ENCODE measurements at regions not wholly inside any gene's neighbourhood (a gene's known extent, or its start where the extent isn't known, plus 50 kb on each side); places are given as distances from the start of the nearest gene placed in this dataset.

GRCh38 chr4:66694739-66695138 lies 850.6 kb downstream of the CENPC start:
- DNase-seq (ENCODE audit: low spot score): no peak

DNA sequence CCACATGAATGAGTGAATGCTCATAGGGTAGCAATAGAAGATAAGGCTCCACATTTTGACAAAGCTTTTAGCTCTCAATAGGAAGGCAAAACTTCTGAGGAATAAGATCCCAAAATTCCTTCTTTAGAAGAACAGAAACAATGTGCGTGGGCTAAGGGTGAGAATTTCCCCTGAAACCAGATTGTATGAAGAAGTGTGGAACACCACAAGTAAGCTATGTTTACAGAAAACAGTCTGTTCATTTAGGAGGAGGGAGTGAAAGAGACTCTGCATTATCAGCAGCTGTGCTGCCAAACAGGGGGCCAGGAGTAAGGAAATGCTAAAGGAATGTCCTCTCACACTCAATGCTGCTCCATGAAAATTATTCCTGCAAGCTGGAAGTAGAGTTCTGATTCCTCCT lies 851.6 kb downstream of the CENPC start:
- no peak for DNase-seq (ENCODE audit: low spot score)

DNA sequence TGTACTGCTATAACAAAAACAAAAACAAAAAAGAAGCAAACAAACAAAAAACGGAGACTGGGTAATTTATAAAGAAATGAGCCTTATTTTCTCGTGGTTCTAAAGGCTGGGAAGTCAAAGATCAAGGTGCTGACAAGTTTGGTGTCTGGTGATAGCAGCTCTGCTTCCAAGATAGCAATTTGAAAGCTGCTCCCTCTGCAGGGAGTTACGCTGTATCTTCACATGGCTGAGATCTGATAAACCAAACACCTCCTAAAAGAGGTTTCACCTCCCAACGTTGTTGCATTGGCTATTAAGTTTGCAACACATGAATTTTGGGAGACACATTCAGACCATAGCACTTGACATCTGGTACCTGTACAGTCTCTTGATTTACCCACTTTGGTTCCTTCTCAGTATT lies 854.2 kb downstream of the CENPC start:
- no peak for DNase-seq (ENCODE audit: low spot score)

DNA sequence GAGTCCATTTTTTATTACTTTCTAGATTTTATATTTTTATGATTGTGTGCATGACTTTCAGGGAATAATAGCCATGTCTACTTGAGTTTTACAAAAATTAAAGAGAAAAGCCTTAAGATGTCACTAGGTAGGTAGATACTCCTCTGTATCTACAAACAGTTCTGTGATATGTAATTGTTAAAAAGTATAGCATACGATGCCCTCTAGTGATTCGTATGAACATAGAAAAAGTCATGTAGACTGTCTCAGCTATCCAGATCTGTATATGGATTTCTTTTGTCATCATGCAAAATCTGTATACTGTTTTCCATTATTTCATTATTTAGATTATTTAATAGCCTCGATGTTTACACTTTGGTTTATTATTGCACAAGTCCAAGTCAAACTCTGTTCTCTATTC lies 856.6 kb downstream of the CENPC start:
- no peak for DNase-seq (ENCODE audit: low spot score)

- no peak for DNase-seq (ENCODE audit: low spot score)
These were observed 857.8 kb downstream of the CENPC start for GRCh38 chr4:66687459-66687858.

- DNase-seq (ENCODE audit: low spot score): no peak
These were observed 863.3 kb downstream of the CENPC start for GRCh38 chr4:66681962-66682361.

DNA sequence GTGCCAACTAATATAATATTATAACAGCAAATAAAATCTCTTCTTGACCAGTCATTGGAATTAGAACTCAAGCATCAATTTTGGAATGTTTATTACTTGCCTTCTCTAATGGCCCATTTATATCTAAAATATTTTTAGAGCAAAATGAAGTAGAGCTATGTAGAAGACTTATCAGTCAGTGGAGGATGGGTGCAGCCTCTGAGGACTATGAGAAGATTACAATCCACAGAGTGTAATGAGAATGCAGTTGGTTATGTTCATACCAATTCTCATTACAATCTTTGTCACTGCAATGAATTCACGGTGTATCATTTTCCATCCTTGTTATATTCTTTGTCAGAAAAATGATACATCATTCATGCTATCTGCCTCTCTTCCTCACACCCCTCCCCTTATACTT lies 878.1 kb downstream of the CENPC start:
- DNase-seq (ENCODE audit: low spot score): no peak

- no peak for DNase-seq (ENCODE audit: low spot score)
These were observed 882.7 kb downstream of the CENPC start for GRCh38 chr4:66662620-66663019.

DNA sequence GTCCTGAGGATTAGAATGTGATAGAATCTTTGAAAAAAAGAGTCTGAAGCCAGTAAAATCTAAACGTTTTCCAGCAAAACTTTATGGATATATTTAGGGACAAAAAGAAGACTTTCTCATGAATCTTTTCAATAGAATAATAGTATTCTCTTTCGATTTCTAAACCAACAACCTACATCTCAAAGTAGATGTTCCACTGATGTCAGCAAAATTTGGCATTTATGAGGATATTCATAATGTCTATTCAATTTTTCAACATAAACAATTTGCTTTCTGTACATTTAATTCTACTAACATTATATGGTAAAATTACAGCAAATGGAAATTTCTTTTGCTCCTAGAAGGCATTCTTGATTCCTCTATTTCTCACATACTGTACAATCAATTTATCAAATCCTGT lies 886.5 kb downstream of the CENPC start:
- no peak for DNase-seq (ENCODE audit: low spot score)

DNA sequence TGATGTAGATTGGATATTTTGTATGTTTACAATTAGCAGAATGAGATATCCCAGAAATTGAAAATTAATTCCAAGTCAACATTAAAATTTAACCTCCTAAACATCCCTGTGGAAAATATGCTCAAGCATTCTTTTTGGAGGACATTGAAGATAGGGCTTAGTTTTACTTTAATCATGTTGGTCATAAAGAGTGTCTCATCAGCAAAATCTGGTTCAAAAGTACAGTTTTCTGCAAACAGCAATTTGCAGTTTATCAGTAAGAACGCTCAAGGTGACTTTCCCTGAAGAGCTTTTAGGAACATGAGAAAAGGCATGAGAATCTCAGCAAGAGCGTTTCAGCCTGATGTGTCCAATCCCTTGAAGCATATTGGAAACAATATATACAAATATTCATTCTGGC lies 889.8 kb downstream of the CENPC start:
- DNase-seq (ENCODE audit: low spot score): no peak

DNA sequence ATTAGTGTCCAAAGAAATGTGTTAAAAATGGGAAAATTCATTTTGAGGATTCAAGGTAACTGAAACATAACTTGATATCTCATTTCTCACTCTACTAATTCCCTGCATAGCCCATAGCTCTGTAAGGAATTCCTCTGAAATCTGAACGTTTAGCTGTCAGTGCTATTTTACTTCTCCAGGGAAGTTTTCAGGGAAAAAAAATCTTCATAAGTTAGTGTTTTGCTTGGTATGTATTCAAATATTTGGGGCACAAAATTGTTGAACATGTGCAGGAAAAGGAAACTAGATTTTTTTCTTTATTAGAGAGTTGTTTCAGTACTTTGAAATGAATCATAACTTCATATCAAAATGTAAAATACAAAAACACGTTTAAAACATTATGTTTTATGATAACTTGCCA lies 891.4 kb downstream of the CENPC start:
- no peak for DNase-seq (ENCODE audit: low spot score)

DNA sequence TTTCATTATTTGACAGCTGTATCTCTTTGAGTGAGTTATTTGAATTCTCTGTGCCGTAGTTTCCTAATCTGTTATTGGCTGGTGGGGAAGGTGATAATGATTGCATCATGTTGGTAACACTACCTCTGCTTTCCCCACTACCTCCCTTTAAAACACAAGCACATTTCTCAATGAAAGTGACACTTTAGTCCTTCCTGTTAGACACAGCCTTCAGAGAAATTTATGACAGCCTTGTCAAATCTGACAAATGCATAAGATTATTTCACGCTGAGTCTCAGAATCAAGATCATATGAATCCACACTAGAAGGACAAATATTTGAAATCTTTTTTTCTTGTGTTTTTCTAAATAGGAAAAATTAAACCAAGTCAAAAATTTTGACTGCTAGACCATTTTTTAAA lies 896.1 kb downstream of the CENPC start:
- DNase-seq (ENCODE audit: low spot score): no peak

GRCh38 chr4:66647926-66648325 lies 897.4 kb downstream of the CENPC start:
- DNase-seq (ENCODE audit: low spot score): no peak

- no peak for DNase-seq (ENCODE audit: low spot score)
These were observed 897.8 kb downstream of the CENPC start for GRCh38 chr4:66647476-66647875.

- no peak for DNase-seq (ENCODE audit: low spot score)
These were observed 904.9 kb downstream of the CENPC start for GRCh38 chr4:66640233-66640990.

GRCh38 chr4:66639361-66639760 lies 905.9 kb downstream of the CENPC start:
- DNase-seq (ENCODE audit: low spot score): no peak

- DNase-seq (ENCODE audit: low spot score): no peak
These were observed 909.0 kb downstream of the CENPC start for GRCh38 chr4:66636349-66636748.

- no peak for DNase-seq (ENCODE audit: low spot score)
These were observed 911.8 kb downstream of the CENPC start for GRCh38 chr4:66633477-66633876.

- no peak for DNase-seq (ENCODE audit: low spot score)
These were observed 915.4 kb downstream of the CENPC start for GRCh38 chr4:66629927-66630326.

GRCh38 chr4:66628146-66628545 lies 917.2 kb downstream of the CENPC start:
- DNase-seq (ENCODE audit: low spot score): no peak

- no peak for DNase-seq (ENCODE audit: low spot score)
These were observed 919.8 kb downstream of the CENPC start for GRCh38 chr4:66625480-66625879.

DNA sequence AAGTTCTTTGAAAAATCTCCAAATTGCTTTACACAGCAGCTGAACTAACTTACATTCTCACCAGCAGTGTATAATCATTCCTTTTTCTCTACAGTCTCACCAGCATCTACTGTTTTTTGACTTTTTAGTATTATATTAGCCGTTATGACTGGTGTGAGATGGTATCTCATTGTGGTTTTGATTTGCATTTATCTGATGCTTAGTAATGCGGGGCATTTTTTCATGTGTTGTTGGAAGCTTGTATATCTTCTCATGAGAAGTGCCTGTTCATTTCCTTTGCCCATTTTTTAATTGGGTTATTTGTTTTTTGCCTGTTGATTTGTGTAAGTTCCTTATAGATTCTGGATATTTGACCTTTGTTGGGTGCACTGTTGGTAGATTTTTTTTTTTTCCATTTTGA lies 931.7 kb downstream of the CENPC start:
- DNase-seq (ENCODE audit: low spot score): no peak

- no peak for DNase-seq (ENCODE audit: low spot score)
These were observed 936.3 kb downstream of the CENPC start for GRCh38 chr4:66609014-66609413.

DNA sequence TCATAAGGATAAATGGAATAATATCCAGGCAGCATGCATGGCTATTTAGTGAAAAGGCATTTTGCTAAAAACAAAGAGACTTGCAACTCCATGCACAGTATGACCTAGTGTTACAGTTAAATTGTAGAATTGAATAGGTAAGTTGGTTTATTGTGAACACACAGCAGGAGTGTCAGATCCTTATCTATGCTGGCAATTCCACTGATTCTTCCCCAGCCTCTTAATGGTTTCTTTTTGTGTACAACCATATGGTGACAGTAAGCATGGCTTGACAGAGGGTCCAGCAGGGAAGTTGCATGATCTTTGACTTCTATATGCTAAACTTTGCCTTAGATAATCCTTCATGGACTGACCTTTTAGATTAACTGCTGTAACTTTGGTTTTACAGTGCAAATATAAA lies 936.6 kb upstream of the EPHA5 start:
- no peak for DNase-seq (ENCODE audit: low spot score)

DNA sequence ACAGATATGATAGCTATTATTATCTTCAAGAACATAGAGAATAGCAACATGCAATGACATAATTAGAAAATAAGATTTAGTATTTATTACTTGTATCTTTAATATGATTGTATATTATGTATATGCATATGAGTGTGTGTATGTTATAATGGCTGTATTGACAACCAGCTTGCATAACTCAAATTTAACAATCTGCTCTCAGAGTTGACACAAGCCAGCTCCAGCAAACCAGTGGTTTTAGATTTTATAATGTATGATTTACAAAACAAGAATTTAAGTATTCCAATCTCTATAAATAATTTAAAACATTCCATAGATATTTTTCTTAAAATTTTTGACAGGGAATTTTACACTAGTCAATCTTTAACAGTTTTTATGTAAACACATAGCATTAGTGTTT lies 935.9 kb upstream of the EPHA5 start:
- DNase-seq (ENCODE audit: low spot score): no peak
